Mucosa of rectum (tissue), 2 donors: ENCODE measurements at regions not wholly inside any gene's neighbourhood (a gene's known extent, or its start where the extent isn't known, plus 50 kb on each side); places are given as distances from the start of the nearest gene placed in this dataset.
"Not testable (repeated sequence)": the region's sequence is repeated elsewhere in the genome, so short reads cannot be mapped to it uniquely, and the experiment has no call there.

ENCODE experiments used
- H3K27ac ChIP-seq, 2 donors: one replicate each; pipeline ENCODE4 v1.7.0; 2013; ENCODE audit warnings: inconsistent platforms in 2 of 2, low read depth in 2 of 2, low read length in 2 of 2
- H3K27me3 ChIP-seq, 2 donors: one replicate each; pipeline ENCODE4 v1.7.0; 2013; ENCODE audit warnings: low read length in 2 of 2; ENCODE audit not compliant: control insufficient read depth in 2 of 2, insufficient read depth in 2 of 2
- H3K36me3 ChIP-seq, 2 donors: one replicate each; pipeline ENCODE4 v1.7.0; 2013; ENCODE audit warnings: low read length in 2 of 2; ENCODE audit not compliant: control insufficient read depth in 2 of 2, insufficient read depth in 2 of 2
- H3K4me1 ChIP-seq, 2 donors: one replicate each; pipeline ENCODE4 v1.7.0; 2013; ENCODE audit warnings: low read length in 2 of 2, mild to moderate bottlenecking in 1 of 2; ENCODE audit not compliant: control insufficient read depth in 2 of 2, insufficient read depth in 2 of 2
- H3K4me3 ChIP-seq, 2 donors: one replicate each; pipeline ENCODE4 v1.7.0; 2013; ENCODE audit warnings: low read length in 2 of 2
- H3K9ac ChIP-seq, 2 donors: one replicate each; pipeline ENCODE4 v1.7.0; 2013; ENCODE audit warnings: low read length in 2 of 2, low read depth in 1 of 2, mild to moderate bottlenecking in 1 of 2
- H3K9me3 ChIP-seq, 2 donors: one replicate each; pipeline ENCODE4 v1.7.0; 2013; ENCODE audit warnings: low read length in 2 of 2; ENCODE audit not compliant: control insufficient read depth in 2 of 2
- donor health status: healthy.
- donor health status: Normal muscosa, but diverticular disease.

GRCh38 chr4:75422998-75423397 lies 91.2 kb downstream of the RCHY1 start:
- Histone ChIP-seq H3K4me3 (no peak overlapping the region), H3K27me3 (peaks cover 0 to 2% of the 10 kb centered on the region in 2 donors), H3K9ac (no peak overlapping the region), H3K36me3 (no peaks in the 10 kb centered on the region), H3K4me1 (no peaks in the 10 kb centered on the region), H3K9me3 (no peaks in the 10 kb centered on the region), H3K27ac (no peak overlapping the region)

GRCh38 chr4:75412746-75413145 lies 101.5 kb downstream of the RCHY1 start:
- no peak overlapping the region for H3K4me3 ChIP-seq
- no peaks in the 10 kb centered on the region for H3K4me1 ChIP-seq
- H3K9ac ChIP-seq = no peak overlapping the region
- no peaks in the 10 kb centered on the region for H3K27me3 ChIP-seq
- no peaks in the 10 kb centered on the region for H3K36me3 ChIP-seq
- H3K9me3 ChIP-seq = no peaks in the 10 kb centered on the region
- no peak overlapping the region for H3K27ac ChIP-seq

- no peak overlapping the region for H3K4me3 ChIP-seq
- no peaks in the 10 kb centered on the region for H3K36me3 ChIP-seq
- H3K27ac ChIP-seq = no peak overlapping the region
- H3K9ac ChIP-seq = no peak overlapping the region
- H3K27me3 ChIP-seq = no peaks in the 10 kb centered on the region
- no peaks in the 10 kb centered on the region for H3K4me1 ChIP-seq
- no peaks in the 10 kb centered on the region for H3K9me3 ChIP-seq
Measured at GRCh38 chr4:75398501-75398900, 115.7 kb downstream of the RCHY1 start.

GRCh38 chr4:75391489-75392166 lies 122.6 kb downstream of the RCHY1 start:
- H3K36me3 ChIP-seq = no peaks in the 10 kb centered on the region
- no peak overlapping the region for H3K27ac ChIP-seq
- H3K4me3 ChIP-seq = no peak overlapping the region
- no peaks in the 10 kb centered on the region for H3K4me1 ChIP-seq
- no peaks in the 10 kb centered on the region for H3K9me3 ChIP-seq
- no peak overlapping the region for H3K9ac ChIP-seq
- H3K27me3 ChIP-seq = no peaks in the 10 kb centered on the region

- not testable (repeated sequence) for H3K4me3 ChIP-seq, H3K9me3 ChIP-seq, H3K9ac ChIP-seq, H3K36me3 ChIP-seq, H3K27me3 ChIP-seq, H3K27ac ChIP-seq, H3K4me1 ChIP-seq
Measured at GRCh38 chr4:75386426-75386825, 127.8 kb downstream of the RCHY1 start.

GRCh38 chr4:75385106-75385505 lies 129.1 kb downstream of the RCHY1 start:
- no peaks in the 10 kb centered on the region for H3K4me1 ChIP-seq
- H3K36me3 ChIP-seq = no peaks in the 10 kb centered on the region
- no peaks in the 10 kb centered on the region for H3K9me3 ChIP-seq
- H3K27me3 ChIP-seq = no peaks in the 10 kb centered on the region
- no peak overlapping the region for H3K9ac ChIP-seq
- no peak overlapping the region for H3K27ac ChIP-seq
- no peak overlapping the region for H3K4me3 ChIP-seq

- no peak overlapping the region for H3K27ac ChIP-seq
- no peaks in the 10 kb centered on the region for H3K9me3 ChIP-seq
- no peak overlapping the region for H3K9ac ChIP-seq
- H3K4me3 ChIP-seq = no peak overlapping the region
- H3K36me3 ChIP-seq = no peaks in the 10 kb centered on the region
- no peaks in the 10 kb centered on the region for H3K27me3 ChIP-seq
- peaks cover 0 to 5% of the 10 kb centered on the region in 2 donors for H3K4me1 ChIP-seq
Measured at GRCh38 chr4:75376543-75376942, 137.7 kb downstream of the RCHY1 start.

GRCh38 chr4:75371915-75372314 lies 142.3 kb downstream of the RCHY1 start:
- H3K27me3 ChIP-seq = no peaks in the 10 kb centered on the region

GRCh38 chr4:75370576-75370975 lies 143.6 kb downstream of the RCHY1 start:
- Histone ChIP-seq H3K9ac (no peak overlapping the region), H3K27me3 (no peaks in the 10 kb centered on the region), H3K9me3 (no peaks in the 10 kb centered on the region), H3K4me1 (peaks cover 0 to under 1% of the 10 kb centered on the region in 2 donors), H3K36me3 (no peaks in the 10 kb centered on the region), H3K4me3 (no peak overlapping the region), H3K27ac (no peak overlapping the region)

More at GRCh38 chr4:75371915-75372314, 142.3 kb downstream of the RCHY1 start:
- H3K4me3 ChIP-seq = no peak overlapping the region
- peaks cover 0 to 5% of the 10 kb centered on the region in 2 donors for H3K4me1 ChIP-seq
- no peaks in the 10 kb centered on the region for H3K36me3 ChIP-seq
- no peak overlapping the region for H3K9ac ChIP-seq
- no peaks in the 10 kb centered on the region for H3K9me3 ChIP-seq
- no peak overlapping the region for H3K27ac ChIP-seq

GRCh38 chr4:75345423-75345822 lies 168.8 kb downstream of the RCHY1 start:
- H3K27ac ChIP-seq = no peak overlapping the region
- no peak overlapping the region for H3K9ac ChIP-seq
- no peak overlapping the region for H3K4me3 ChIP-seq
- no peaks in the 10 kb centered on the region for H3K4me1 ChIP-seq
- no peaks in the 10 kb centered on the region for H3K36me3 ChIP-seq
- no peaks in the 10 kb centered on the region for H3K27me3 ChIP-seq
- no peaks in the 10 kb centered on the region for H3K9me3 ChIP-seq

- Histone ChIP-seq H3K9me3 (no peaks in the 10 kb centered on the region), H3K27me3 (no peaks in the 10 kb centered on the region), H3K36me3 (no peaks in the 10 kb centered on the region), H3K27ac (no peak overlapping the region), H3K4me1 (no peaks in the 10 kb centered on the region), H3K4me3 (no peak overlapping the region), H3K9ac (no peak overlapping the region)
Measured at GRCh38 chr4:75344915-75345314, 169.3 kb downstream of the RCHY1 start.
